Neuronal stem cell (in vitro differentiated cells): ENCODE measurements at regions not wholly inside any gene's neighbourhood (a gene's known extent, or its start where the extent isn't known, plus 50 kb on each side); places are given as distances from the start of the nearest gene placed in this dataset.
"Not testable (repeated sequence)": the region's sequence is repeated elsewhere in the genome, so short reads cannot be mapped to it uniquely, and the experiment has no call there.

ENCODE experiments used
- DNase-seq: peaks from one replicate; pipeline ENCODE4 v3.0.0-alpha.2; 2013; ENCODE audit warnings: low spot score
- H2AFZ ChIP-seq: one replicate; pipeline ENCODE4 v1.6.1; 2013; ENCODE audit warnings: mild to moderate bottlenecking, low read length, inconsistent platforms
- H2AK5ac ChIP-seq: 2 replicates; pipeline ENCODE4 v1.6.1; 2013; ENCODE audit warnings: low read depth, mild to moderate bottlenecking, inconsistent platforms, low read length, moderate library complexity, mixed read lengths
- H2BK120ac ChIP-seq: 2 replicates; pipeline ENCODE4 v1.6.1; 2013; ENCODE audit warnings: low read depth, mild to moderate bottlenecking, inconsistent platforms, low read length, moderate library complexity, mixed read lengths
- H2BK12ac ChIP-seq: one replicate; pipeline ENCODE4 v1.6.1; 2013; ENCODE audit warnings: low read length, inconsistent platforms
- H2BK15ac ChIP-seq: 2 replicates; pipeline ENCODE4 v1.6.1; 2013; ENCODE audit warnings: mild to moderate bottlenecking, low read length, inconsistent platforms, mixed read lengths
- H2BK5ac ChIP-seq: one replicate; pipeline ENCODE4 v1.6.1; 2013; ENCODE audit warnings: inconsistent platforms, mild to moderate bottlenecking, low read length, moderate library complexity
- H3K14ac ChIP-seq: one replicate; pipeline ENCODE4 v1.6.1; 2013; ENCODE audit warnings: low read length, inconsistent platforms
- H3K18ac ChIP-seq: 2 replicates; pipeline ENCODE4 v1.6.1; 2013; ENCODE audit warnings: low read length, inconsistent platforms
- H3K23ac ChIP-seq: 2 replicates; pipeline ENCODE4 v1.6.1; 2013; ENCODE audit warnings: low read depth, mild to moderate bottlenecking, mixed read lengths, low read length, inconsistent platforms; ENCODE audit not compliant: poor library complexity
- H3K27ac ChIP-seq: replicated peaks from 3 replicates; pipeline ENCODE4 v1.5.1; 2013; ENCODE audit warnings: low read length, inconsistent platforms
- H3K27me3 ChIP-seq, 3 experiments: 2 replicates each; pipeline ENCODE4 v1.6.1; 2013; ENCODE audit warnings: low read length in 3 of 3, mild to moderate bottlenecking in 2 of 3, inconsistent platforms in 1 of 3, low read depth in 1 of 3, mixed read lengths in 1 of 3, moderate library complexity in 1 of 3; ENCODE audit not compliant: control insufficient read depth in 3 of 3, insufficient read depth in 3 of 3
- H3K36me3 ChIP-seq, 2 donors: replicated peaks in 1 of 2; 2 replicates each; pipeline ENCODE4 v1.6.1; 2013; ENCODE audit warnings: low read length in 2 of 2; ENCODE audit not compliant: control insufficient read depth in 2 of 2, insufficient read depth in 2 of 2
- H3K4ac ChIP-seq: 2 replicates; pipeline ENCODE4 v1.6.1; 2013; ENCODE audit warnings: inconsistent platforms, mild to moderate bottlenecking, low read length, moderate library complexity
- H3K4me1 ChIP-seq, 2 donors: 1 replicate in 1 of 2; 2 replicates in 1 of 2; pipeline ENCODE4 v1.6.1; 2013; ENCODE audit warnings: low read length in 2 of 2, low read depth in 1 of 2; ENCODE audit not compliant: control insufficient read depth in 2 of 2, insufficient read depth in 1 of 2
- H3K4me2 ChIP-seq: one replicate; pipeline ENCODE4 v1.6.1; 2013; ENCODE audit warnings: mild to moderate bottlenecking, low read length, inconsistent platforms; ENCODE audit not compliant: insufficient read depth, poor library complexity, severe bottlenecking
- H3K4me3 ChIP-seq, 2 donors: 2 replicates each; pipeline ENCODE4 v1.5.1; 2013; ENCODE audit warnings: low read length in 2 of 2, mild to moderate bottlenecking in 2 of 2, inconsistent platforms in 1 of 2, moderate library complexity in 1 of 2
- H3K79me1 ChIP-seq: one replicate; pipeline ENCODE4 v1.6.1; 2013; ENCODE audit warnings: low read depth, mild to moderate bottlenecking, inconsistent platforms, low read length, moderate library complexity
- H3K9ac ChIP-seq: one replicate; pipeline ENCODE4 v1.6.1; 2013; ENCODE audit warnings: mild to moderate bottlenecking, low read depth, low read length, inconsistent platforms; ENCODE audit not compliant: poor library complexity
- H3K9me3 ChIP-seq, 2 donors: replicated peaks in 1 of 2; 2 replicates each; pipeline versions ENCODE3 to v1.6.1; 2013; ENCODE audit warnings: low read length in 2 of 2, mild to moderate bottlenecking in 2 of 2, inconsistent platforms in 1 of 2, low read depth in 1 of 2, mixed read lengths in 1 of 2, moderate library complexity in 1 of 2; ENCODE audit not compliant: control insufficient read depth in 2 of 2, insufficient read depth in 1 of 2
- H4K8ac ChIP-seq: one replicate; pipeline ENCODE4 v1.6.1; 2013; ENCODE audit warnings: low read depth, mild to moderate bottlenecking, inconsistent platforms, low read length, moderate library complexity
- H4K91ac ChIP-seq: one replicate; pipeline ENCODE4 v1.6.1; 2013; ENCODE audit warnings: low read length, low read depth, mild to moderate bottlenecking, inconsistent platforms; ENCODE audit not compliant: poor library complexity
- WGBS, 2 donors: extraction: QIAGEN DNeasy Blood & Tissue Kit; methylation state at CpG; one replicate each; pipeline ENCODE4 v1.1.7; 2013; ENCODE audit warnings: missing lambda C conversion rate in 2 of 2, mixed read lengths in 1 of 2; ENCODE audit not compliant: insufficient read length in 2 of 2, insufficient replicate concordance in 1 of 2; ENCODE audit errors: extremely low coverage in 2 of 2; 5-methylcytosine and 5-hydroxymethylcytosine counted together

- H4K8ac ChIP-seq, H3K4me3 ChIP-seq, H2BK120ac ChIP-seq, H3K9ac ChIP-seq, H3K4ac ChIP-seq, H3K4me2 ChIP-seq, H3K27ac ChIP-seq, H3K14ac ChIP-seq, H3K18ac ChIP-seq, H3K79me1 ChIP-seq, H3K4me1 ChIP-seq, H2BK12ac ChIP-seq, H3K23ac ChIP-seq, H2AK5ac ChIP-seq, H2BK15ac ChIP-seq, DNase-seq, H2BK5ac ChIP-seq, H3K36me3 ChIP-seq, H2AFZ ChIP-seq, H4K91ac ChIP-seq: not testable (repeated sequence)
- no CpG with 5 or more reads among the region's 32 CpGs for WGBS, 2 donors
- peaks cover 0 to 37% of the 10 kb centered on the region in 2 donors for H3K9me3 ChIP-seq
- peaks cover 0 to 23% (median 0%) of the 10 kb centered on the region in 3 experiments for H3K27me3 ChIP-seq
Measured at GRCh38 chr14:105604531-105605463, 78.4 kb downstream of the TMEM121 start.

GRCh38 chr14:105605464-105606304 is 79.3 kb downstream of the TMEM121 start:
- H2BK12ac ChIP-seq, result no peak overlapping the region
- no peak overlapping the region for H3K4ac ChIP-seq
- H3K4me1 ChIP-seq, result no peaks in the 10 kb centered on the region
- H2AFZ ChIP-seq, result no peak overlapping the region
- H2AK5ac ChIP-seq, result no peak overlapping the region
- H3K9ac ChIP-seq, result no peak overlapping the region
- no peak overlapping the region for H3K14ac ChIP-seq
- no peak overlapping the region for H2BK5ac ChIP-seq
- no peak overlapping the region for H4K91ac ChIP-seq
- H3K27ac ChIP-seq, result no peak overlapping the region
- H4K8ac ChIP-seq, result no peak overlapping the region
- peaks cover 0 to 36% of the 10 kb centered on the region in 2 donors for H3K9me3 ChIP-seq
- DNase-seq, result no peak
- H3K27me3 ChIP-seq, result peaks cover 0 to 23% (median 0%) of the 10 kb centered on the region in 3 experiments
- no peak overlapping the region for H3K4me2 ChIP-seq
- no peak overlapping the region for H2BK120ac ChIP-seq
- peak overlapping the region; percentile 20 for H3K23ac ChIP-seq
- WGBS, 2 donors, result no CpG with 5 or more reads among the region's 24 CpGs
- no peak overlapping the region for H2BK15ac ChIP-seq
- H3K4me3 ChIP-seq, result peak overlapping the region in 1 of 2 donors; percentile 55
- H3K79me1 ChIP-seq, result peaks cover 3% of the 10 kb centered on the region
- H3K18ac ChIP-seq, result no peak overlapping the region
- no peaks in the 10 kb centered on the region for H3K36me3 ChIP-seq

- H3K4me3 ChIP-seq, H3K27ac ChIP-seq, H3K4ac ChIP-seq, H3K36me3 ChIP-seq, H3K9ac ChIP-seq, H3K18ac ChIP-seq, H2AFZ ChIP-seq, H4K8ac ChIP-seq, H4K91ac ChIP-seq, H2AK5ac ChIP-seq, H3K4me2 ChIP-seq, H3K14ac ChIP-seq, DNase-seq, H2BK15ac ChIP-seq, H2BK5ac ChIP-seq, H2BK120ac ChIP-seq, H3K79me1 ChIP-seq, H2BK12ac ChIP-seq, H3K23ac ChIP-seq, H3K4me1 ChIP-seq: not testable (repeated sequence)
- WGBS, 2 donors, result no CpG with 5 or more reads among the region's 15 CpGs
- Histone ChIP-seq H3K27me3 (peaks cover 0 to 16% (median 0%) of the 10 kb centered on the region in 3 experiments), H3K9me3 (peaks cover 0 to 30% of the 10 kb centered on the region in 2 donors)
Measured at GRCh38 chr14:105606305-105606975, 80.1 kb downstream of the TMEM121 start.
